KMS-11 (cell line): ENCODE measurements at regions not wholly inside any gene's neighbourhood (a gene's known extent, or its start where the extent isn't known, plus 50 kb on each side); places are given as distances from the start of the nearest gene placed in this dataset.

Experiments
- H2AFZ ChIP-seq: fragments of 200-600 bp; sonication (generic); 2 replicates; pipeline ENCODE4 v1.6.1; 2016; ENCODE audit warnings: antibody characterized with exemption, mixed run types, low read depth
- H3K27ac ChIP-seq: fragments of 200-600 bp; sonication (generic); 2 replicates; pipeline ENCODE4 v1.6.1; 2016; ENCODE audit warnings: mild to moderate bottlenecking, mixed run types
- H3K27me3 ChIP-seq: fragments of 200-600 bp; sonication (generic); 2 replicates; pipeline ENCODE4 v1.6.1; 2017; ENCODE audit warnings: mild to moderate bottlenecking, low read depth, mixed run types, moderate library complexity; ENCODE audit not compliant: insufficient read depth
- H3K36me3 ChIP-seq: fragments of 200-600 bp; sonication (generic); 2 replicates; pipeline ENCODE4 v1.6.1; 2017; ENCODE audit warnings: mild to moderate bottlenecking, mixed run types; ENCODE audit not compliant: insufficient read depth
- H3K4me1 ChIP-seq: fragments of 200-600 bp; sonication (generic); 2 replicates; pipeline ENCODE4 v1.6.1; 2016; ENCODE audit warnings: mild to moderate bottlenecking, low read depth, mixed run types; ENCODE audit not compliant: poor library complexity, severe bottlenecking
- H3K4me2 ChIP-seq: fragments of 200-600 bp; sonication (generic); 2 replicates; pipeline ENCODE4 v1.7.0; 2016; ENCODE audit warnings: mild to moderate bottlenecking, mixed run types
- H3K4me3 ChIP-seq: fragments of 200-600 bp; sonication (generic); IDR thresholded peaks from 2 replicates; pipeline ENCODE4 v1.6.1; 2017; ENCODE audit warnings: low read depth, low read length, mixed read lengths; ENCODE audit not compliant: insufficient read depth
- H3K79me2 ChIP-seq: fragments of 200-600 bp; sonication (generic); 2 replicates; pipeline ENCODE4 v1.6.1; 2016; ENCODE audit warnings: low read depth, mixed run types; ENCODE audit not compliant: insufficient read depth
- H3K9ac ChIP-seq: fragments of 200-600 bp; sonication (generic); 2 replicates; pipeline ENCODE4 v1.6.1; 2016; ENCODE audit warnings: mild to moderate bottlenecking, mixed run types
- H4K20me1 ChIP-seq: fragments of 200-600 bp; sonication (generic); 2 replicates; pipeline ENCODE4 v1.6.1; 2016; ENCODE audit warnings: mild to moderate bottlenecking, mixed run types; ENCODE audit not compliant: insufficient read depth
- CTCF ChIP-seq: fragments of 200-600 bp; sonication (generic); conservative IDR thresholded peaks from 2 replicates; pipeline ENCODE4 v1.6.1; 2017; ENCODE audit warnings: low read depth, mild to moderate bottlenecking, antibody characterized with exemption, low read length, moderate library complexity, mixed read lengths

GRCh38 chr5:105695941-105696340, 1974.8 kb downstream of the EFNA5 start:
- no peak overlapping the region for H3K4me2 ChIP-seq
- H3K4me1 ChIP-seq: no peaks in the 10 kb centered on the region
- H2AFZ ChIP-seq: no peak overlapping the region
- H3K4me3 ChIP-seq: no peak overlapping the region
- H3K27me3 ChIP-seq: no peaks in the 10 kb centered on the region
- no peak for TF ChIP-seq CTCF
- no peak overlapping the region for H3K27ac ChIP-seq
- no peaks in the 10 kb centered on the region for H4K20me1 ChIP-seq
- H3K9ac ChIP-seq: no peak overlapping the region
- no peaks in the 10 kb centered on the region for H3K79me2 ChIP-seq
- no peaks in the 10 kb centered on the region for H3K36me3 ChIP-seq

GRCh38 chr5:105689596-105689995, 1981.1 kb downstream of the EFNA5 start:
- Histone ChIP-seq H3K4me1 (no peaks in the 10 kb centered on the region), H3K79me2 (no peaks in the 10 kb centered on the region), H4K20me1 (no peaks in the 10 kb centered on the region), H3K4me2 (no peak overlapping the region), H3K36me3 (no peaks in the 10 kb centered on the region), H3K27me3 (no peaks in the 10 kb centered on the region), H3K27ac (no peak overlapping the region), H3K4me3 (no peak overlapping the region), H3K9ac (no peak overlapping the region), H2AFZ (no peak overlapping the region)
- TF ChIP-seq CTCF: no peak

GRCh38 chr5:105688227-105688792, 1982.4 kb downstream of the EFNA5 start:
- Histone ChIP-seq H3K79me2 (no peaks in the 10 kb centered on the region), H3K27ac (no peak overlapping the region), H3K9ac (no peak overlapping the region), H3K27me3 (no peaks in the 10 kb centered on the region), H2AFZ (no peak overlapping the region), H3K4me2 (no peak overlapping the region), H3K4me3 (no peak overlapping the region), H3K36me3 (no peaks in the 10 kb centered on the region), H4K20me1 (no peaks in the 10 kb centered on the region), H3K4me1 (no peaks in the 10 kb centered on the region)
- no peak for TF ChIP-seq CTCF

- H3K27ac ChIP-seq: no peak overlapping the region
- H3K9ac ChIP-seq: no peak overlapping the region
- H3K4me1 ChIP-seq: no peaks in the 10 kb centered on the region
- H2AFZ ChIP-seq: no peak overlapping the region
- no peak overlapping the region for H3K4me2 ChIP-seq
- H3K4me3 ChIP-seq: no peak overlapping the region
- H3K79me2 ChIP-seq: no peaks in the 10 kb centered on the region
- no peaks in the 10 kb centered on the region for H3K27me3 ChIP-seq
- no peaks in the 10 kb centered on the region for H4K20me1 ChIP-seq
- TF ChIP-seq CTCF: no peak
- no peaks in the 10 kb centered on the region for H3K36me3 ChIP-seq
Observed at GRCh38 chr5:105687493-105687892, 1983.2 kb downstream of the EFNA5 start.

GRCh38 chr5:105685884-105686283, 1984.9 kb downstream of the EFNA5 start:
- TF ChIP-seq CTCF: no peak
- Histone ChIP-seq H3K27me3 (no peaks in the 10 kb centered on the region), H3K4me2 (no peak overlapping the region)

More at GRCh38 chr5:105685884-105686283, 1984.9 kb downstream of the EFNA5 start:
- Histone ChIP-seq H3K4me1 (no peaks in the 10 kb centered on the region), H3K27ac (no peak overlapping the region), H3K79me2 (no peaks in the 10 kb centered on the region), H3K9ac (no peak overlapping the region), H2AFZ (no peak overlapping the region), H3K4me3 (no peak overlapping the region), H3K36me3 (no peaks in the 10 kb centered on the region), H4K20me1 (no peaks in the 10 kb centered on the region)
